GM12891 (cell line): ENCODE measurements at regions not wholly inside any gene's neighbourhood (a gene's known extent, or its start where the extent isn't known, plus 50 kb on each side); places are given as distances from the start of the nearest gene placed in this dataset.

Source experiments
- POLR2A ChIP-seq: IDR thresholded peaks from 2 replicates; pipeline ENCODE4 v1.6.1; 2011; ENCODE audit warnings: low read depth, low read length, control low read depth
- POLR2AphosphoS5 ChIP-seq: IDR thresholded peaks from 2 replicates; pipeline ENCODE4 v1.6.1; 2011; ENCODE audit warnings: low read depth, low read length, control low read depth

DNA sequence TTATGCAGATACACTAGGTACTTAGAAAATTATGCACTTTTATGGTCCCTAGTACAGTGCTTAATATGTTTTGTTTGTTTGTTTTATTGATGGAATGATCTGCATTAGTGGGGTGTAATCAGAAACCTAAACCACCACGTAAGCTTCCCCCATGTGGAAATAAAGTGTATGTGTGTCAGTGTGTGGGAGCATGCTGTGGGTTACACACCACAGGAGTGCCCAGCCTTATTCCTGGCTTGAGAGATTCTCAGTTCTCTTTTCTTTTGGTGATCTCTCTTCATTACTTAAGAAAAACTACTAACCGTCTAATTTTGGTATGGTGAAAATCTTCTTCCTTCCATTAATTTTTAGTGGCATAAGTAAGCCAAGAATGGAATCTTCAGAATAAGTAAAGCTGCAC lies 398.6 kb downstream of the DCDC2C start:
- TF ChIP-seq POLR2A (no peak), POLR2AphosphoS5 (no peak)
